Neuronal stem cell (in vitro differentiated cells): ENCODE measurements at regions not wholly inside any gene's neighbourhood (a gene's known extent, or its start where the extent isn't known, plus 50 kb on each side); places are given as distances from the start of the nearest gene placed in this dataset.

ENCODE experiments used
- DNase-seq: peaks from one replicate; pipeline ENCODE4 v3.0.0-alpha.2; 2013; ENCODE audit warnings: low spot score
- H2AFZ ChIP-seq: one replicate; pipeline ENCODE4 v1.6.1; 2013; ENCODE audit warnings: mild to moderate bottlenecking, low read length, inconsistent platforms
- H2AK5ac ChIP-seq: 2 replicates; pipeline ENCODE4 v1.6.1; 2013; ENCODE audit warnings: low read depth, mild to moderate bottlenecking, inconsistent platforms, low read length, moderate library complexity, mixed read lengths
- H2BK120ac ChIP-seq: 2 replicates; pipeline ENCODE4 v1.6.1; 2013; ENCODE audit warnings: low read depth, mild to moderate bottlenecking, inconsistent platforms, low read length, moderate library complexity, mixed read lengths
- H2BK12ac ChIP-seq: one replicate; pipeline ENCODE4 v1.6.1; 2013; ENCODE audit warnings: low read length, inconsistent platforms
- H2BK15ac ChIP-seq: 2 replicates; pipeline ENCODE4 v1.6.1; 2013; ENCODE audit warnings: mild to moderate bottlenecking, low read length, inconsistent platforms, mixed read lengths
- H2BK5ac ChIP-seq: one replicate; pipeline ENCODE4 v1.6.1; 2013; ENCODE audit warnings: inconsistent platforms, mild to moderate bottlenecking, low read length, moderate library complexity
- H3K14ac ChIP-seq: one replicate; pipeline ENCODE4 v1.6.1; 2013; ENCODE audit warnings: low read length, inconsistent platforms
- H3K18ac ChIP-seq: 2 replicates; pipeline ENCODE4 v1.6.1; 2013; ENCODE audit warnings: low read length, inconsistent platforms
- H3K23ac ChIP-seq: 2 replicates; pipeline ENCODE4 v1.6.1; 2013; ENCODE audit warnings: low read depth, mild to moderate bottlenecking, mixed read lengths, low read length, inconsistent platforms; ENCODE audit not compliant: poor library complexity
- H3K27ac ChIP-seq: replicated peaks from 3 replicates; pipeline ENCODE4 v1.5.1; 2013; ENCODE audit warnings: low read length, inconsistent platforms
- H3K27me3 ChIP-seq, 3 experiments: 2 replicates each; pipeline ENCODE4 v1.6.1; 2013; ENCODE audit warnings: low read length in 3 of 3, mild to moderate bottlenecking in 2 of 3, inconsistent platforms in 1 of 3, low read depth in 1 of 3, mixed read lengths in 1 of 3, moderate library complexity in 1 of 3; ENCODE audit not compliant: control insufficient read depth in 3 of 3, insufficient read depth in 3 of 3
- H3K36me3 ChIP-seq, 2 donors: replicated peaks in 1 of 2; 2 replicates each; pipeline ENCODE4 v1.6.1; 2013; ENCODE audit warnings: low read length in 2 of 2; ENCODE audit not compliant: control insufficient read depth in 2 of 2, insufficient read depth in 2 of 2
- H3K4ac ChIP-seq: 2 replicates; pipeline ENCODE4 v1.6.1; 2013; ENCODE audit warnings: inconsistent platforms, mild to moderate bottlenecking, low read length, moderate library complexity
- H3K4me1 ChIP-seq, 2 donors: 1 replicate in 1 of 2; 2 replicates in 1 of 2; pipeline ENCODE4 v1.6.1; 2013; ENCODE audit warnings: low read length in 2 of 2, low read depth in 1 of 2; ENCODE audit not compliant: control insufficient read depth in 2 of 2, insufficient read depth in 1 of 2
- H3K4me2 ChIP-seq: one replicate; pipeline ENCODE4 v1.6.1; 2013; ENCODE audit warnings: mild to moderate bottlenecking, low read length, inconsistent platforms; ENCODE audit not compliant: insufficient read depth, poor library complexity, severe bottlenecking
- H3K4me3 ChIP-seq, 2 donors: 2 replicates each; pipeline ENCODE4 v1.5.1; 2013; ENCODE audit warnings: low read length in 2 of 2, mild to moderate bottlenecking in 2 of 2, inconsistent platforms in 1 of 2, moderate library complexity in 1 of 2
- H3K79me1 ChIP-seq: one replicate; pipeline ENCODE4 v1.6.1; 2013; ENCODE audit warnings: low read depth, mild to moderate bottlenecking, inconsistent platforms, low read length, moderate library complexity
- H3K9ac ChIP-seq: one replicate; pipeline ENCODE4 v1.6.1; 2013; ENCODE audit warnings: mild to moderate bottlenecking, low read depth, low read length, inconsistent platforms; ENCODE audit not compliant: poor library complexity
- H3K9me3 ChIP-seq, 2 donors: replicated peaks in 1 of 2; 2 replicates each; pipeline versions ENCODE3 to v1.6.1; 2013; ENCODE audit warnings: low read length in 2 of 2, mild to moderate bottlenecking in 2 of 2, inconsistent platforms in 1 of 2, low read depth in 1 of 2, mixed read lengths in 1 of 2, moderate library complexity in 1 of 2; ENCODE audit not compliant: control insufficient read depth in 2 of 2, insufficient read depth in 1 of 2
- H4K8ac ChIP-seq: one replicate; pipeline ENCODE4 v1.6.1; 2013; ENCODE audit warnings: low read depth, mild to moderate bottlenecking, inconsistent platforms, low read length, moderate library complexity
- H4K91ac ChIP-seq: one replicate; pipeline ENCODE4 v1.6.1; 2013; ENCODE audit warnings: low read length, low read depth, mild to moderate bottlenecking, inconsistent platforms; ENCODE audit not compliant: poor library complexity
- WGBS, 2 donors: extraction: QIAGEN DNeasy Blood & Tissue Kit; methylation state at CpG; one replicate each; pipeline ENCODE4 v1.1.7; 2013; ENCODE audit warnings: missing lambda C conversion rate in 2 of 2, mixed read lengths in 1 of 2; ENCODE audit not compliant: insufficient read length in 2 of 2, insufficient replicate concordance in 1 of 2; ENCODE audit errors: extremely low coverage in 2 of 2; 5-methylcytosine and 5-hydroxymethylcytosine counted together

GRCh38 chr2:49812730-49813129 lies 658.4 kb upstream of the FSHR start:
- H3K79me1 ChIP-seq: no peaks in the 10 kb centered on the region
- no peaks in the 10 kb centered on the region for H3K9me3 ChIP-seq
- no peak overlapping the region for H2BK12ac ChIP-seq
- no peak overlapping the region for H2AK5ac ChIP-seq
- no peak overlapping the region for H3K23ac ChIP-seq
- H3K9ac ChIP-seq: no peak overlapping the region
- no peaks in the 10 kb centered on the region for H3K36me3 ChIP-seq
- H3K4me3 ChIP-seq: no peak overlapping the region
- no peak overlapping the region for H4K8ac ChIP-seq
- no peak overlapping the region for H4K91ac ChIP-seq
- H3K27me3 ChIP-seq: no peaks in the 10 kb centered on the region
- no peak overlapping the region for H3K4me2 ChIP-seq
- H3K18ac ChIP-seq: no peak overlapping the region
- H3K4ac ChIP-seq: no peak overlapping the region
- no peak overlapping the region for H2BK5ac ChIP-seq
- no peak overlapping the region for H3K14ac ChIP-seq
- DNase-seq: no peak
- peak overlapping the region; percentile 50 for H2AFZ ChIP-seq
- peaks cover 0 to 29% of the 10 kb centered on the region in 2 donors for H3K4me1 ChIP-seq
- H2BK120ac ChIP-seq: no peak overlapping the region
- no peak overlapping the region for H2BK15ac ChIP-seq
- H3K27ac ChIP-seq: no peak overlapping the region

- H3K4me3 ChIP-seq: no peak overlapping the region
- no peaks in the 10 kb centered on the region for H3K36me3 ChIP-seq
- H3K9ac ChIP-seq: no peak overlapping the region
- peaks cover 0 to 30% of the 10 kb centered on the region in 2 donors for H3K4me1 ChIP-seq
- no peak overlapping the region for H2BK120ac ChIP-seq
- WGBS, 2 donors: no CpG with 5 or more reads among the region's 4 CpGs
- H2AFZ ChIP-seq: peak overlapping the region; percentile 17
- no peak overlapping the region for H4K91ac ChIP-seq
- H3K27me3 ChIP-seq: no peaks in the 10 kb centered on the region
- no peak overlapping the region for H2AK5ac ChIP-seq
- H3K27ac ChIP-seq: no peak overlapping the region
- no peak overlapping the region for H3K18ac ChIP-seq
- no peak overlapping the region for H2BK12ac ChIP-seq
- no peak overlapping the region for H4K8ac ChIP-seq
- no peak overlapping the region for H2BK5ac ChIP-seq
- no peak overlapping the region for H3K23ac ChIP-seq
- H2BK15ac ChIP-seq: no peak overlapping the region
- H3K14ac ChIP-seq: no peak overlapping the region
- no peak overlapping the region for H3K4ac ChIP-seq
- H3K4me2 ChIP-seq: no peak overlapping the region
- no peaks in the 10 kb centered on the region for H3K9me3 ChIP-seq
- no peaks in the 10 kb centered on the region for H3K79me1 ChIP-seq
- DNase-seq: no peak
Measured at GRCh38 chr2:49811502-49811901, 657.2 kb upstream of the FSHR start.

- Histone ChIP-seq H3K4me3 (no peak overlapping the region), H3K18ac (no peak overlapping the region), H3K27me3 (no peaks in the 10 kb centered on the region), H3K79me1 (no peaks in the 10 kb centered on the region), H3K9me3 (peaks cover 0 to 13% of the 10 kb centered on the region in 2 donors), H2BK15ac (no peak overlapping the region), H2BK5ac (no peak overlapping the region), H3K14ac (no peak overlapping the region), H3K36me3 (no peaks in the 10 kb centered on the region), H4K8ac (no peak overlapping the region), H4K91ac (no peak overlapping the region), H3K4me1 (peaks cover 0 to 15% of the 10 kb centered on the region in 2 donors), H3K4ac (no peak overlapping the region), H3K23ac (no peak overlapping the region), H2AK5ac (no peak overlapping the region), H3K4me2 (no peak overlapping the region), H3K9ac (no peak overlapping the region), H3K27ac (no peak overlapping the region), H2AFZ (no peak overlapping the region), H2BK12ac (no peak overlapping the region), H2BK120ac (no peak overlapping the region)
- DNase-seq: no peak
Measured at GRCh38 chr2:49807689-49808088, 653.4 kb upstream of the FSHR start.

- H3K4ac ChIP-seq: no peak overlapping the region
- H2BK12ac ChIP-seq: no peak overlapping the region
- H3K79me1 ChIP-seq: no peaks in the 10 kb centered on the region
- no peak overlapping the region for H2BK15ac ChIP-seq
- H3K18ac ChIP-seq: no peak overlapping the region
- H3K23ac ChIP-seq: no peak overlapping the region
- WGBS, 2 donors: no CpG with 5 or more reads among the region's 1 CpG
- no peak overlapping the region for H3K14ac ChIP-seq
- H2BK120ac ChIP-seq: no peak overlapping the region
- no peak for DNase-seq
- H3K9me3 ChIP-seq: peaks cover 0 to 29% of the 10 kb centered on the region in 2 donors
- no peak overlapping the region for H4K8ac ChIP-seq
- no peak overlapping the region for H2AFZ ChIP-seq
- H3K4me2 ChIP-seq: no peak overlapping the region
- no peak overlapping the region for H2AK5ac ChIP-seq
- no peak overlapping the region for H3K9ac ChIP-seq
- no peak overlapping the region for H4K91ac ChIP-seq
- peaks cover 0 to 3% of the 10 kb centered on the region in 2 donors for H3K4me1 ChIP-seq
- H3K36me3 ChIP-seq: no peaks in the 10 kb centered on the region
- H2BK5ac ChIP-seq: no peak overlapping the region
- no peak overlapping the region for H3K4me3 ChIP-seq
- no peak overlapping the region for H3K27ac ChIP-seq
- H3K27me3 ChIP-seq: no peaks in the 10 kb centered on the region
Measured at GRCh38 chr2:49804111-49804510, 649.8 kb upstream of the FSHR start.
